ENCODE measurements at regions not wholly inside any gene's neighbourhood (a gene's known extent, or its start where the extent isn't known, plus 50 kb on each side); places are given as distances from the start of the nearest gene placed in this dataset.

DNA sequence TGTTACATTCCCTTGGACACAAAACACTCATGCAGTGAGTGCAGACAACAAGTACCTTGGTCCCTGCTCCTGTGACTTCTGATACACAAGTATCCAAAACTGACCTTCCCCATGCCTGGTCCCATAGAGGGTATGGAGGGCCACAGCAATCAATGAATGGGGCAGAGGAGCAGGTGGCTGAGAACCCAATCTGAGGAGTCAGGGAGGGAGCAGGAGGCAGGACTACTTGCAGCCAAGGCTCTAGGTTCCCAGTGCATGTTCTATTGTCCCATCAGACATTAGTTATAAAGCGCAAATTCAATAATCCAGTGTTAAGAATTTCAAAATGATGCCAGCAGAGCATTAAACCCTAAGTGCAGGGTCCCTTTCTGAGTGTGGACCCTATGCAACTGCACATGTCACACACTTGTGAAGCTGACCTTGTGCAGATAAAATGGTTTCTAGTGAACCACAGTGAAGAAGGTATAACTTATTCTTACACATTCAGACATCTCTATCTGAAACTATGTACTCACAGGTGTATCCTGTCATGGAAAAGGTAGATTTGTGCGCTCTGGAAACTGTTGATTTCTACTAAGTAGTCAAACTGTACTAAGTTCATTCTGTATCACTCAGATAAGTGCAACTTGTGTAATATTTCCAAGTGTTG is 107.3 kb upstream of the ABI3BP start:
- H3K4me2 ChIP-seq (ENCODE audit: low read depth, low read length): no peak overlapping the region
- POLR2A ChIA-PET (ENCODE audit: unreplicated experiment): no interaction called here

More for the DNA sequence above, 107.3 kb upstream of the ABI3BP start:
- dilution Hi-C loops (cut with HindIII; ENCODE audit: low sequenced_read_pairs, unreplicated experiment): no loop called here
- Histone ChIP-seq H4K20me1 (ENCODE audit: insufficient read depth, low read length) (no peaks in the 10 kb centered on the region), H4K8ac (ENCODE audit: low read depth in 2 of 2, low read length in 2 of 2) (no peak overlapping the region), H3K4me1 (ENCODE audit: control insufficient read depth, insufficient read depth, low read length) (no peaks in the 10 kb centered on the region), H3K9me3 (ENCODE audit: control insufficient read depth, insufficient read depth, low read length) (no peaks in the 10 kb centered on the region), H3K9ac (ENCODE audit: low read depth, low read length) (no peak overlapping the region), H2AK5ac (ENCODE audit: low read depth, low read length) (no peak overlapping the region; the same call in 1 of the 2 replicates), H2BK5ac (ENCODE audit: low read depth, low read length, poor library complexity, severe bottlenecking) (no peak overlapping the region), H4K5ac (ENCODE audit: low read depth, low read length) (no peak overlapping the region), H3K23ac (ENCODE audit: low read depth, low read length) (no peak overlapping the region), H2BK15ac (ENCODE audit: low read depth, low read length) (no peak overlapping the region), H3K4ac (ENCODE audit: low read depth, low read length) (no peak overlapping the region), H3K9me1 (ENCODE audit: insufficient read depth, low read length) (0 out of 2 replicates have a peak, but pooled peaks cover 5% of the 10 kb centered on the region), H3K18ac (ENCODE audit: low read depth, low read length) (no peak overlapping the region), H3K14ac (replicated peaks; ENCODE audit: low read depth, low read length) (no peak overlapping the region), H3K36me3 (ENCODE audit: control insufficient read depth, insufficient read depth, low read length) (no peaks in the 10 kb centered on the region), H2AK9ac (replicated peaks; ENCODE audit: low read depth, low read length, poor library complexity) (no peak overlapping the region), H2AFZ (replicated peaks; ENCODE audit: low read length, poor library complexity) (no peak overlapping the region), H3K27me3 (ENCODE audit: control insufficient read depth, insufficient read depth, low read length) (no peaks in the 10 kb centered on the region), H4K91ac (ENCODE audit: insufficient read depth, low read depth, low read length) (no peak overlapping the region), H2BK120ac (ENCODE audit: low read depth, low read length) (no peak overlapping the region), H3K4me3 (ENCODE audit: insufficient read depth, low read depth, low read length) (no peak overlapping the region), H3K56ac (ENCODE audit: extremely low read depth, insufficient read depth, low read length) (no peak overlapping the region), H2BK20ac (ENCODE audit: low read depth, low read length) (no peak overlapping the region), H3K27ac (ENCODE audit: insufficient read depth, low read length) (no peak overlapping the region), H3K79me1 (ENCODE audit: low read depth in 1 of 2, low read length in 2 of 2) (no peaks in the 10 kb centered on the region)
- DNase-seq (no peak), ATAC-seq (ENCODE audit: low read depth) (no peak)
- BruUV-seq (replicated peaks): no TSS peak
- TF ChIP-seq RFX5 (IDR thresholded peaks at IDR 0.05; ENCODE audit: low read depth, low read length): no peak
- TF ChIP-seq MAFK (IDR thresholded peaks at IDR 0.05; ENCODE audit: low read depth, low read length): no peak
- TF ChIP-seq FOS (IDR thresholded peaks at IDR 0.05; ENCODE audit: low read depth, low read length): no peak
- TF ChIP-seq MXI1 (IDR thresholded peaks at IDR 0.05; ENCODE audit: borderline replicate concordance, low read depth, low read length): no peak
- no peak for TF ChIP-seq CHD1 (IDR thresholded peaks at IDR 0.05; ENCODE audit: low read depth, low read length)
- WGBS, 2 experiments (ENCODE audit: extremely low coverage in 2 of 2, insufficient read length in 1 of 2): 80% methylated on average over 1 of the region's 2 CpGs; no CpG with 5 or more reads in 1 of the 2 experiments
- intact Hi-C loops (cut with micrococcal nuclease): no loop called here
- CTCF ChIA-PET: no interaction called here
- in situ Hi-C loops (cut with MboI; ENCODE audit: low sequenced_read_pairs): no loop called here

All from IMR-90 (cell line).